Uterus (tissue), 3 donors: ENCODE measurements at regions not wholly inside any gene's neighbourhood (a gene's known extent, or its start where the extent isn't known, plus 50 kb on each side); places are given as distances from the start of the nearest gene placed in this dataset.

Experiments used
- DNase-seq, 2 donors: peaks; one replicate each; pipeline ENCODE4 v3.0.0-alpha.2; 2019 to 2020
- H3K27ac ChIP-seq, 2 donors: fragments of 200-600 bp; sonication (generic); 1 replicate in 1 of 2; 2 replicates in 1 of 2; pipeline ENCODE4 v1.5.1; 2016 to 2018
- H3K27me3 ChIP-seq, 2 donors: fragments of 200-600 bp; sonication (generic); one replicate each; pipeline ENCODE4 v1.5.1; 2018 to 2019; ENCODE audit warnings: control low read depth in 1 of 2
- H3K36me3 ChIP-seq, 2 donors: fragments of 200-600 bp; sonication (generic); one replicate each; pipeline ENCODE4 v1.5.1; 2019; ENCODE audit warnings: control low read depth in 1 of 2
- H3K4me1 ChIP-seq, 2 donors: fragments of 200-600 bp; sonication (generic); one replicate each; pipeline ENCODE4 v1.5.1; 2018 to 2019; ENCODE audit warnings: control low read depth in 1 of 2
- H3K4me3 ChIP-seq, 2 donors: fragments of 200-600 bp; sonication (generic); 1 replicate in 1 of 2; 2 replicates in 1 of 2; pipeline ENCODE4 v1.5.1; 2018 to 2019; ENCODE audit warnings: mild to moderate bottlenecking in 1 of 2
- H3K9me3 ChIP-seq, 2 donors: fragments of 200-600 bp; sonication (generic); one replicate each; pipeline ENCODE4 v1.5.1; 2019; ENCODE audit warnings: control low read depth in 1 of 2
- CTCF ChIP-seq, 4 experiments: fragments of 200-600 bp in 2 of 4; fragments of 450-650 bp in 2 of 4; sonication (generic) in 2 of 4; IDR thresholded peaks; one replicate each; pipeline ENCODE4 v1.5.1; 2016 to 2019; ENCODE audit warnings: antibody characterized with exemption in 4 of 4, mild to moderate bottlenecking in 2 of 4, moderate library complexity in 1 of 4
- POLR2A ChIP-seq, 2 donors: fragments of 450-650 bp; IDR thresholded peaks; one replicate each; pipeline ENCODE4 v1.6.1; 2016; ENCODE audit warnings: antibody characterized with exemption in 2 of 2, mild to moderate bottlenecking in 1 of 2, moderate library complexity in 1 of 2
- intact Hi-C: fragments of 100-400 bp; cut with DNase I; formaldehyde crosslinking; loops from one replicate; pipeline ENCODE4 v1.15.1; 2023; ENCODE audit warnings: low total_unique reads
- donor health status: DM: yes; HTN: yes; CAD: no.

- Histone ChIP-seq H3K36me3 (no peaks in the 10 kb centered on the region), H3K27me3 (no peaks in the 10 kb centered on the region), H3K9me3 (no peaks in the 10 kb centered on the region), H3K4me3 (no peak overlapping the region), H3K27ac (no peak overlapping the region), H3K4me1 (peaks cover 0 to 14% of the 10 kb centered on the region in 2 donors)
- intact Hi-C loops, result no loop called here
- no peak for TF ChIP-seq CTCF (IDR thresholded peaks at IDR 0.05)
- TF ChIP-seq POLR2A (IDR thresholded peaks at IDR 0.05), result no peak
- DNase-seq, result no peak
Measured at GRCh38 chr3:178062126-178062525, 474.1 kb upstream of the KCNMB2 start.

GRCh38 chr3:178063461-178063860 is 472.8 kb upstream of the KCNMB2 start:
- H3K4me3 ChIP-seq, result no peak overlapping the region
- peaks cover 0 to 14% of the 10 kb centered on the region in 2 donors for H3K4me1 ChIP-seq
- intact Hi-C loops, result no loop called here
- DNase-seq, result no peak
- no peaks in the 10 kb centered on the region for H3K9me3 ChIP-seq
- H3K27ac ChIP-seq, result no peak overlapping the region
- no peaks in the 10 kb centered on the region for H3K27me3 ChIP-seq
- TF ChIP-seq POLR2A (IDR thresholded peaks at IDR 0.05) (no peak), CTCF (IDR thresholded peaks at IDR 0.05) (no peak)
- H3K36me3 ChIP-seq, result no peaks in the 10 kb centered on the region

DNA sequence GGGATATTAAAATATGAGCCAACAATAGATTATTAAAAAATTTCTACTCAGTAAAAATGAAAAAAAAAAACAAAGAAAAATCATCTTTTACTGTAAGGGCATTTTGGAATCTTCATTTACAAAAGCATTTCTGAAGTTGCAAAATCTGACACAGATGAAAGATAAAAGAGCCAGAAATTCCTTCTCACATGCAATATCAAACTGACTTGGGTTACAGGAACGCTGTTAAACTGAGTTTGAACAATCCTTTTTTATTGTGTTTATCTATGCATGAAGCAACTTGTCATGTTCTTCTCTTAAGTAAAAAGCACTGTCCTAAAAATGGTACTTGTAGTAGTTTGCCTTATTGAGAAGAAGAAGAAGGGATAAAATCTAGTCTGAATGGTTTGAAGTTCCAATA is 468.5 kb upstream of the KCNMB2 start:
- no peak for TF ChIP-seq POLR2A (IDR thresholded peaks at IDR 0.05)
- no peak for TF ChIP-seq CTCF (IDR thresholded peaks at IDR 0.05)

GRCh38 chr3:178072391-178073305 is 463.6 kb upstream of the KCNMB2 start:
- H3K27ac ChIP-seq, result no peak overlapping the region
- no peak overlapping the region for H3K4me3 ChIP-seq
- H3K36me3 ChIP-seq, result no peaks in the 10 kb centered on the region
- H3K4me1 ChIP-seq, result peaks cover 0 to 4% of the 10 kb centered on the region in 2 donors
- DNase-seq, result no peak
- H3K27me3 ChIP-seq, result no peaks in the 10 kb centered on the region
- TF ChIP-seq POLR2A (IDR thresholded peaks at IDR 0.05) (no peak), CTCF (IDR thresholded peaks at IDR 0.05) (no peak)
- intact Hi-C loops, result no loop called here
- H3K9me3 ChIP-seq, result no peaks in the 10 kb centered on the region

More for the DNA sequence above, 468.5 kb upstream of the KCNMB2 start:
- no peak for DNase-seq
- intact Hi-C loops, result no loop called here
- Histone ChIP-seq H3K36me3 (no peaks in the 10 kb centered on the region), H3K27me3 (no peaks in the 10 kb centered on the region), H3K4me3 (no peak overlapping the region), H3K27ac (no peak overlapping the region), H3K4me1 (peaks cover 0 to 4% of the 10 kb centered on the region in 2 donors), H3K9me3 (no peaks in the 10 kb centered on the region)

- no peaks in the 10 kb centered on the region for H3K36me3 ChIP-seq
- no peak for TF ChIP-seq CTCF (IDR thresholded peaks at IDR 0.05)
- no peak for TF ChIP-seq POLR2A (IDR thresholded peaks at IDR 0.05)
- no peaks in the 10 kb centered on the region for H3K27me3 ChIP-seq
- H3K4me1 ChIP-seq, result peaks cover 0 to 4% of the 10 kb centered on the region in 2 donors
- H3K27ac ChIP-seq, result no peak overlapping the region
- intact Hi-C loops, result no loop called here
- H3K4me3 ChIP-seq, result no peak overlapping the region
- H3K9me3 ChIP-seq, result no peaks in the 10 kb centered on the region
- DNase-seq, result no peak
Measured at GRCh38 chr3:178073366-178073765, 462.9 kb upstream of the KCNMB2 start.
